Keratinocyte (primary cell): ENCODE measurements at regions not wholly inside any gene's neighbourhood (a gene's known extent, or its start where the extent isn't known, plus 50 kb on each side); places are given as distances from the start of the nearest gene placed in this dataset.

Experiments used
- DNase-seq: peaks from one replicate; pipeline ENCODE4 v3.0.0-alpha.2; 2011; ENCODE audit warnings: low read depth, missing footprints, low spot score
- FAIRE-seq: peaks from 2 replicates; lab custom pipeline; 2011; peaks lifted over from hg19 to GRCh38; lab: Jason Lieb, UNC
- H2AFZ ChIP-seq: 2 replicates; pipeline ENCODE4 v1.6.0; 2012; ENCODE audit warnings: low read length, control low read depth, inconsistent platforms; ENCODE audit not compliant: control insufficient read depth
- H3K27ac ChIP-seq: 2 replicates; pipeline ENCODE4 v1.5.1; 2011; ENCODE audit warnings: low read length; ENCODE audit not compliant: control insufficient read depth, insufficient read depth
- H3K27me3 ChIP-seq: 3 replicates; pipeline ENCODE4 v1.6.0; 2011; ENCODE audit warnings: low read length; ENCODE audit not compliant: control insufficient read depth, insufficient read depth; ENCODE audit errors: extremely low read depth
- H3K36me3 ChIP-seq, 2 experiments: 2 replicates in 1 of 2; 3 replicates in 1 of 2; pipeline ENCODE4 v1.5.1; 2011; ENCODE audit warnings: low read length in 2 of 2, mild to moderate bottlenecking in 1 of 2; ENCODE audit not compliant: control insufficient read depth in 2 of 2, insufficient read depth in 2 of 2; ENCODE audit errors: extremely low read depth in 1 of 2
- H3K4me1 ChIP-seq: 3 replicates; pipeline ENCODE4 v1.5.1; 2011; ENCODE audit warnings: low read length; ENCODE audit not compliant: control insufficient read depth, insufficient read depth; ENCODE audit errors: extremely low read depth
- H3K4me2 ChIP-seq: 3 replicates; pipeline ENCODE4 v1.6.0; 2011; ENCODE audit warnings: low read depth, low read length; ENCODE audit not compliant: control insufficient read depth, insufficient read depth; ENCODE audit errors: extremely low read depth
- H3K4me3 ChIP-seq, 3 experiments: fragments of 200-600 bp in 1 of 3; sonication (generic) in 1 of 3; 2 replicates in 2 of 3; 3 replicates in 1 of 3; pipeline ENCODE4 v1.5.1; 2011 to 2016; ENCODE audit warnings: low read length in 3 of 3, mild to moderate bottlenecking in 3 of 3, control low read depth in 2 of 3, inconsistent platforms in 1 of 3, low read depth in 1 of 3, mixed read lengths in 1 of 3, mixed run types in 1 of 3, moderate library complexity in 1 of 3; ENCODE audit not compliant: control insufficient read depth in 2 of 3, insufficient read depth in 2 of 3; ENCODE audit errors: extremely low read depth in 1 of 3
- H3K79me2 ChIP-seq: 2 replicates; pipeline ENCODE4 v1.6.0; 2012; ENCODE audit warnings: low read length; ENCODE audit not compliant: control insufficient read depth, insufficient read depth
- H3K9ac ChIP-seq: 3 replicates; pipeline ENCODE4 v1.6.0; 2011; ENCODE audit warnings: low read length; ENCODE audit not compliant: control insufficient read depth, insufficient read depth; ENCODE audit errors: extremely low read depth
- H3K9me1 ChIP-seq: 3 replicates; pipeline ENCODE4 v1.6.0; 2011; ENCODE audit warnings: low read length; ENCODE audit not compliant: control insufficient read depth, insufficient read depth; ENCODE audit errors: extremely low read depth
- H3K9me3 ChIP-seq: 2 replicates; pipeline ENCODE4 v1.5.1; 2012; ENCODE audit warnings: low read depth, low read length; ENCODE audit not compliant: control insufficient read depth
- H4K20me1 ChIP-seq: 3 replicates; pipeline ENCODE4 v1.6.0; 2011; ENCODE audit warnings: low read length; ENCODE audit not compliant: control insufficient read depth, insufficient read depth; ENCODE audit errors: extremely low read depth
- CTCF ChIP-seq, 3 experiments: IDR thresholded peaks in 1 of 3; conservative IDR thresholded peaks in 1 of 3; optimal IDR thresholded peaks in 1 of 3; 2 replicates in 2 of 3; 3 replicates in 1 of 3; pipeline versions ENCODE3 to v1.5.1; 2011; ENCODE audit warnings: low read length in 3 of 3, mild to moderate bottlenecking in 3 of 3, moderate library complexity in 2 of 3, control low read depth in 1 of 3, inconsistent platforms in 1 of 3; ENCODE audit not compliant: insufficient read depth in 2 of 3; ENCODE audit errors: extremely low read depth in 1 of 3
- EZH2 ChIP-seq: IDR thresholded peaks from one replicate; pipeline ENCODE4 v1.6.1; 2012; ENCODE audit warnings: inconsistent platforms, mild to moderate bottlenecking, low read length, moderate library complexity
- dilution Hi-C: fragments of 300-500 bp; cut with MboI; formaldehyde crosslinking; loops from one replicate; pipeline ENCODE4 v1.7.0; 2020; ENCODE audit warnings: low sequenced_read_pairs; ENCODE audit not compliant: extremely low pct_ligation_motif_present

- Histone ChIP-seq H3K9ac (no peak overlapping the region), H3K27me3 (no peaks in the 10 kb centered on the region), H4K20me1 (no peaks in the 10 kb centered on the region), H3K79me2 (no peaks in the 10 kb centered on the region), H3K4me2 (no peak overlapping the region), H3K4me1 (no peaks in the 10 kb centered on the region), H3K27ac (no peak overlapping the region), H3K36me3 (no peaks in the 10 kb centered on the region), H3K9me1 (no peaks in the 10 kb centered on the region), H2AFZ (no peak overlapping the region), H3K9me3 (no peaks in the 10 kb centered on the region), H3K4me3 (no peak overlapping the region)
- FAIRE-seq = no peak
- TF ChIP-seq EZH2 (no peak), CTCF (optimal IDR thresholded peaks at IDR 0.05 in 1 of 3, IDR thresholded peaks at IDR 0.05 in 1 of 3, conservative IDR thresholded peaks at IDR 0.05 in 1 of 3; ENCODE audit: extremely low read depth in 1 of 3, insufficient read depth in 2 of 3, low read length in 3 of 3) (no peak)
- no peak for DNase-seq
- dilution Hi-C loops = no loop called here
Measured at GRCh38 chr15:81859737-81860516, 185.9 kb downstream of the MEX3B start.

GRCh38 chr15:81858586-81858985, 187.2 kb downstream of the MEX3B start:
- Histone ChIP-seq H2AFZ (no peak overlapping the region), H3K36me3 (no peaks in the 10 kb centered on the region), H3K4me3 (no peak overlapping the region), H3K79me2 (no peaks in the 10 kb centered on the region), H3K4me2 (no peak overlapping the region), H4K20me1 (no peaks in the 10 kb centered on the region), H3K4me1 (no peaks in the 10 kb centered on the region), H3K9me1 (no peaks in the 10 kb centered on the region), H3K27ac (no peak overlapping the region), H3K27me3 (no peaks in the 10 kb centered on the region), H3K9me3 (no peaks in the 10 kb centered on the region), H3K9ac (no peak overlapping the region)
- no peak for DNase-seq
- FAIRE-seq = no peak
- no peak for TF ChIP-seq CTCF (optimal IDR thresholded peaks at IDR 0.05 in 1 of 3, IDR thresholded peaks at IDR 0.05 in 1 of 3, conservative IDR thresholded peaks at IDR 0.05 in 1 of 3; ENCODE audit: extremely low read depth in 1 of 3, insufficient read depth in 2 of 3, low read length in 3 of 3)
- dilution Hi-C loops = no loop called here
